ENCODE measurements at regions not wholly inside any gene's neighbourhood (a gene's known extent, or its start where the extent isn't known, plus 50 kb on each side); places are given as distances from the start of the nearest gene placed in this dataset.

GRCh38 chr13:111517641-111518010, 197.2 kb downstream of the TEX29 start:
- DNase-seq (ENCODE audit: low read depth): no peak

GRCh38 chr13:111518161-111518792, 197.8 kb downstream of the TEX29 start:
- no peak for DNase-seq (ENCODE audit: low read depth)

- DNase-seq (ENCODE audit: low read depth): no peak
Observed at GRCh38 chr13:111519041-111519440, 198.6 kb downstream of the TEX29 start.

- DNase-seq (ENCODE audit: low read depth): no peak
Observed at GRCh38 chr13:111519490-111520170, 199.2 kb downstream of the TEX29 start.

GRCh38 chr13:111521030-111521429, 200.6 kb downstream of the TEX29 start:
- no peak for DNase-seq (ENCODE audit: low read depth)

- DNase-seq (ENCODE audit: low read depth): no peak
Observed at GRCh38 chr13:111521691-111522229, 201.3 kb downstream of the TEX29 start.

- DNase-seq (ENCODE audit: low read depth): no peak
Observed at GRCh38 chr13:111525320-111526118, 205.1 kb downstream of the TEX29 start.

- DNase-seq (ENCODE audit: low read depth): no peak
Observed at GRCh38 chr13:111526922-111527321, 206.5 kb downstream of the TEX29 start.

- no peak for DNase-seq (ENCODE audit: low read depth)
Observed at GRCh38 chr13:111527614-111528229, 207.3 kb downstream of the TEX29 start.

- DNase-seq (ENCODE audit: low read depth): no peak
Observed at GRCh38 chr13:111528513-111528912, 208.1 kb downstream of the TEX29 start.

- no peak for DNase-seq (ENCODE audit: low read depth)
Observed at GRCh38 chr13:111530137-111530870, 209.9 kb downstream of the TEX29 start.

- DNase-seq (ENCODE audit: low read depth): no peak
Observed at GRCh38 chr13:111531505-111531904, 211.1 kb downstream of the TEX29 start.

GRCh38 chr13:111532111-111532510, 211.7 kb downstream of the TEX29 start:
- DNase-seq (ENCODE audit: low read depth): no peak

- no peak for DNase-seq (ENCODE audit: low read depth)
Observed at GRCh38 chr13:111533900-111534683, 213.7 kb downstream of the TEX29 start.

- no peak for DNase-seq (ENCODE audit: low read depth)
Observed at GRCh38 chr13:111534751-111535522, 214.5 kb downstream of the TEX29 start.

- DNase-seq (ENCODE audit: low read depth): no peak
Observed at GRCh38 chr13:111535523-111535811, 215.0 kb downstream of the TEX29 start.

- DNase-seq (ENCODE audit: low read depth): no peak
Observed at GRCh38 chr13:111536075-111536642, 215.7 kb downstream of the TEX29 start.

GRCh38 chr13:111537115-111537728, 216.8 kb downstream of the TEX29 start:
- DNase-seq (ENCODE audit: low read depth): no peak

- DNase-seq (ENCODE audit: low read depth): no peak
Observed at GRCh38 chr13:111537843-111538499, 217.5 kb downstream of the TEX29 start.

All from stimulated activated CD8-positive, alpha-beta memory T cell treated with anti-CD3 and anti-CD28 coated beads, Interleukin-15, amount 100 ng/mL, for 1 hour (primary cell).